ENCODE measurements at regions not wholly inside any gene's neighbourhood (a gene's known extent, or its start where the extent isn't known, plus 50 kb on each side); places are given as distances from the start of the nearest gene placed in this dataset.

DNA sequence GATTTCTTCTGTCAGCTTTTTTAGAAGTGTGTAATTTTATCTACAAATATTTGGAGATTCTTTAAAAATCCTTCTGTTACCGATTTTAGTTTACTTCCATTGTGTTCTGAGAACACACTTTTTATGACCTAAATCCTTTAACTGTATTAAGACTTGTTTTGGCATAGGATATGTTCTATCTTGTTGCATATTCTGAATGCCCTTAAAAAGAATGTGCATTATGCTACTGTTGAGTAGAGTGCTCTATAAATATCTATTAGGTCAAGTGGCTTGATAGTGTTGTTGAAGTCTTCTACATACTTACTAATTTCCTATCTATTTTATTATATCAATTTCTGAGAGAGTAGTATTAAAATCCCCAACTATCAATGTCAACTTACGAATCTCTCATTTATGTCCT is 502.2 kb downstream of the MAFB start:
- no peak for TF ChIP-seq POLR2A (IDR thresholded peaks at IDR 0.05; ENCODE audit: low read length)
- no peak for TF ChIP-seq GATA1 (IDR thresholded peaks at IDR 0.05; ENCODE audit: low read depth, low read length)
